Suprapubic skin (tissue), 4 donors: ENCODE measurements at regions not wholly inside any gene's neighbourhood (a gene's known extent, or its start where the extent isn't known, plus 50 kb on each side); places are given as distances from the start of the nearest gene placed in this dataset.

Experiments used
- DNase-seq, 2 donors: peaks; one replicate each; pipeline ENCODE4 v3.0.0-alpha.2; 2019; ENCODE audit warnings: low spot score in 2 of 2
- H3K27ac ChIP-seq: fragments of 200-600 bp; sonication (generic); one replicate; pipeline ENCODE4 v1.5.1; 2019
- H3K27me3 ChIP-seq: fragments of 200-600 bp; sonication (generic); one replicate; pipeline ENCODE4 v1.5.1; 2019
- H3K36me3 ChIP-seq: fragments of 200-600 bp; sonication (generic); one replicate; pipeline ENCODE4 v1.5.1; 2019
- H3K4me1 ChIP-seq: fragments of 200-600 bp; sonication (generic); one replicate; pipeline ENCODE4 v1.5.1; 2019
- H3K4me3 ChIP-seq: fragments of 200-600 bp; sonication (generic); one replicate; pipeline ENCODE4 v1.5.1; 2019; ENCODE audit warnings: mild to moderate bottlenecking
- H3K9me3 ChIP-seq: fragments of 200-600 bp; sonication (generic); one replicate; pipeline ENCODE4 v1.5.1; 2019
- CTCF ChIP-seq, 2 donors: fragments of 200-600 bp in 1 of 2; fragments of 450-650 bp in 1 of 2; sonication (generic) in 1 of 2; IDR thresholded peaks; one replicate each; pipeline ENCODE4 v1.5.1; 2016 to 2019; ENCODE audit warnings: antibody characterized with exemption in 2 of 2, mild to moderate bottlenecking in 1 of 2, moderate library complexity in 1 of 2
- EP300 ChIP-seq: sonication (generic); formaldehyde crosslinking; IDR thresholded peaks from one replicate; pipeline ENCODE4 v1.6.1; 2017; ENCODE audit warnings: antibody characterized with exemption
- POLR2A ChIP-seq, 2 donors: fragments of 450-650 bp; IDR thresholded peaks; one replicate each; pipeline ENCODE4 v1.6.1; 2017; ENCODE audit warnings: antibody characterized with exemption in 2 of 2, mild to moderate bottlenecking in 2 of 2, moderate library complexity in 2 of 2
- POLR2AphosphoS5 ChIP-seq, 3 donors: sonication (generic); formaldehyde crosslinking; IDR thresholded peaks; one replicate each; pipeline ENCODE4 v1.6.1; 2017; ENCODE audit warnings: antibody characterized with exemption in 3 of 3
- WGBS: methylation state at CpG from one replicate; pipeline ENCODE4 v1.1.5; 2018; 5-methylcytosine and 5-hydroxymethylcytosine counted together

DNA sequence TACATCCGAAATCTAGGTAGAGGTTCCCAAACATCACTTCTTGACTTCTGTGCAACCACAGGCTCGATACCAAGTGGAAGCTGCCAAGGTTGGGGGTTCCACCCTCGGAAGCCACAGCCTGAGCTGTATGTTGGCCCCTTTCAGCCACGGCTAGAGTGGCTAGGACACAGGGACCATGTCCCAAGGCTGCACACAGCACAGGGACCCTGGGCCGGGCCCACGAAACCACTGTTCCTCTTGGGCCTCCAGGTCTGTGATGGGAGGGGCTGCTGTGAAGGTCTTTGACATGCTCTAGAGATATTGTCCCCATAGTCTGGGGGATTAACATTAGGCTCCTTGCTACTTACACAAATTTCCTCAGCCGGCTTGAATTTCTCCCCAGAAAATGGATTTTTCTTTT, 460.6 kb downstream of the ISL1 start:
- TF ChIP-seq CTCF (IDR thresholded peaks at IDR 0.05) (no peak), POLR2AphosphoS5 (IDR thresholded peaks at IDR 0.05) (no peak), POLR2A (IDR thresholded peaks at IDR 0.05) (no peak), EP300 (no peak)
- WGBS: 92% methylated on average over 6 of the region's 7 CpGs
- H3K27me3 ChIP-seq: no peaks in the 10 kb centered on the region

GRCh38 chr5:51846015-51846414, 462.8 kb downstream of the ISL1 start:
- 48% methylated on average over 2 of the region's 2 CpGs for WGBS
- H3K27ac ChIP-seq: no peak overlapping the region
- H3K27me3 ChIP-seq: no peaks in the 10 kb centered on the region
- H3K4me1 ChIP-seq: no peaks in the 10 kb centered on the region
- H3K4me3 ChIP-seq: no peak overlapping the region
- TF ChIP-seq CTCF (IDR thresholded peaks at IDR 0.05): no peak
- no peak for TF ChIP-seq POLR2A (IDR thresholded peaks at IDR 0.05)
- no peak for TF ChIP-seq POLR2AphosphoS5 (IDR thresholded peaks at IDR 0.05)
- no peak for TF ChIP-seq EP300
- no peak for DNase-seq
- H3K36me3 ChIP-seq: no peaks in the 10 kb centered on the region
- no peaks in the 10 kb centered on the region for H3K9me3 ChIP-seq

More for the DNA sequence above, 460.6 kb downstream of the ISL1 start:
- Histone ChIP-seq H3K9me3 (no peaks in the 10 kb centered on the region), H3K4me3 (no peak overlapping the region), H3K36me3 (no peaks in the 10 kb centered on the region), H3K4me1 (no peaks in the 10 kb centered on the region), H3K27ac (no peak overlapping the region)
- no peak for DNase-seq

- TF ChIP-seq POLR2AphosphoS5 (IDR thresholded peaks at IDR 0.05) (no peak), EP300 (no peak), POLR2A (IDR thresholded peaks at IDR 0.05) (no peak), CTCF (IDR thresholded peaks at IDR 0.05) (no peak)
- Histone ChIP-seq H3K4me1 (no peaks in the 10 kb centered on the region), H3K27ac (no peak overlapping the region), H3K36me3 (no peaks in the 10 kb centered on the region), H3K4me3 (no peak overlapping the region), H3K9me3 (no peaks in the 10 kb centered on the region), H3K27me3 (no peaks in the 10 kb centered on the region)
- DNase-seq: no peak
- WGBS: 67% methylated on average over 4 of the region's 4 CpGs
These were observed 476.4 kb downstream of the ISL1 start for GRCh38 chr5:51859624-51860023.

GRCh38 chr5:51860532-51861018, 477.3 kb downstream of the ISL1 start:
- Histone ChIP-seq H3K27ac (no peak overlapping the region), H3K4me1 (no peaks in the 10 kb centered on the region), H3K27me3 (no peaks in the 10 kb centered on the region), H3K36me3 (no peaks in the 10 kb centered on the region), H3K9me3 (no peaks in the 10 kb centered on the region), H3K4me3 (no peak overlapping the region)
- no peak for DNase-seq
- TF ChIP-seq EP300 (no peak), POLR2A (IDR thresholded peaks at IDR 0.05) (no peak), CTCF (IDR thresholded peaks at IDR 0.05) (no peak), POLR2AphosphoS5 (IDR thresholded peaks at IDR 0.05) (no peak)
- WGBS: 23% methylated on average over 1 of the region's 1 CpG

DNA sequence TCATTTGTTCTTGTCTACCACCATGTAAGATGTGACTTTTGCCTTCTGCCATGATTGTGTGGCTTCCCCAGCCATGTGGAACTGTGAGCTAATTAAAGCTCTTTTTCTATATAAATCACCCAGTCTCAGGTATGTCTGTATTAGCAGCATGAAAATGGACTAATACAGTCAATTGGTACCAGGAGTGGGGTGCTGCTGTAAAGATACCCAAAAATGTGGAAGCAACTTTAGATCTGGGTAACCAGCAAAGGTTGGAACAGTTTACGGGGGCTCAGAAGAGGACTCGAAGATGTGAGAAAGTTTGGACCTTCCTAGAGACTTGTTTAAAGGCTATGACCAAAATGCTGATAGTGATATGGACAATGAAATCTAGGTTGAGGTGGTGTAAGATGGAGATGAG, 488.9 kb downstream of the ISL1 start:
- no peak for TF ChIP-seq POLR2A (IDR thresholded peaks at IDR 0.05)
- TF ChIP-seq EP300: no peak
- no peak for TF ChIP-seq POLR2AphosphoS5 (IDR thresholded peaks at IDR 0.05)
- no peak for TF ChIP-seq CTCF (IDR thresholded peaks at IDR 0.05)
- no peaks in the 10 kb centered on the region for H3K27me3 ChIP-seq
- 94% methylated on average over 2 of the region's 2 CpGs for WGBS
- no peak overlapping the region for H3K27ac ChIP-seq
- DNase-seq: no peak
- no peak overlapping the region for H3K4me3 ChIP-seq
- no peaks in the 10 kb centered on the region for H3K4me1 ChIP-seq
- no peaks in the 10 kb centered on the region for H3K36me3 ChIP-seq
- H3K9me3 ChIP-seq: peaks cover 4% of the 10 kb centered on the region
